ENCODE measurements at regions not wholly inside any gene's neighbourhood (a gene's known extent, or its start where the extent isn't known, plus 50 kb on each side); places are given as distances from the start of the nearest gene placed in this dataset.

- Mint-ChIP-seq H3K27ac (no peak overlapping the region), H3K27me3 (no peaks in the 10 kb centered on the region), H3K36me3 (ENCODE audit: low read depth) (no peaks in the 10 kb centered on the region), H3K4me3 (no peak overlapping the region), H3K9me3 (no peaks in the 10 kb centered on the region), H3K4me1 (no peaks in the 10 kb centered on the region)
- ATAC-seq (ENCODE audit: low read depth) (no peak), DNase-seq (no peak)
- intact Hi-C loops (cut with micrococcal nuclease), result no loop called here
- POLR2A ChIA-PET, result no interaction called here
- CTCF ChIA-PET, result no interaction called here
- no peak for TF ChIP-seq CTCF (IDR thresholded peaks at IDR 0.05)
Measured at GRCh38 chr11:129723761-129724162, 91.9 kb upstream of the TMEM45B start.

GRCh38 chr11:129724866-129725265 is 90.8 kb upstream of the TMEM45B start:
- Mint-ChIP-seq H3K27me3 (no peaks in the 10 kb centered on the region), H3K4me3 (no peak overlapping the region), H3K27ac (no peak overlapping the region), H3K4me1 (no peaks in the 10 kb centered on the region), H3K9me3 (no peaks in the 10 kb centered on the region), H3K36me3 (ENCODE audit: low read depth) (no peaks in the 10 kb centered on the region)
- no peak for ATAC-seq (ENCODE audit: low read depth)
- intact Hi-C loops (cut with micrococcal nuclease), result no loop called here
- DNase-seq, result no peak
- CTCF ChIA-PET, result no interaction called here
- POLR2A ChIA-PET, result no interaction called here
- TF ChIP-seq CTCF (IDR thresholded peaks at IDR 0.05), result no peak

GRCh38 chr11:129726179-129726578 is 89.5 kb upstream of the TMEM45B start:
- intact Hi-C loops (cut with micrococcal nuclease), result no loop called here
- no peak for TF ChIP-seq CTCF (IDR thresholded peaks at IDR 0.05)
- H3K27ac Mint-ChIP-seq, result no peak overlapping the region
- ATAC-seq (ENCODE audit: low read depth), result no peak
- no peak overlapping the region for H3K4me3 Mint-ChIP-seq
- ChIA-PET POLR2A (no interaction called here), CTCF (no interaction called here)
- DNase-seq, result no peak
- H3K36me3 Mint-ChIP-seq (ENCODE audit: low read depth), result no peaks in the 10 kb centered on the region
- H3K9me3 Mint-ChIP-seq, result no peaks in the 10 kb centered on the region
- no peaks in the 10 kb centered on the region for H3K27me3 Mint-ChIP-seq
- no peaks in the 10 kb centered on the region for H3K4me1 Mint-ChIP-seq

- H3K27ac Mint-ChIP-seq, result no peak overlapping the region
- no peaks in the 10 kb centered on the region for H3K9me3 Mint-ChIP-seq
- no peak overlapping the region for H3K4me3 Mint-ChIP-seq
- no peak for ATAC-seq (ENCODE audit: low read depth)
- DNase-seq, result no peak
- H3K4me1 Mint-ChIP-seq, result no peaks in the 10 kb centered on the region
- CTCF ChIA-PET, result no interaction called here
- no peaks in the 10 kb centered on the region for H3K36me3 Mint-ChIP-seq (ENCODE audit: low read depth)
- POLR2A ChIA-PET, result no interaction called here
- intact Hi-C loops (cut with micrococcal nuclease), result no loop called here
- no peaks in the 10 kb centered on the region for H3K27me3 Mint-ChIP-seq
- no peak for TF ChIP-seq CTCF (IDR thresholded peaks at IDR 0.05)
Measured at GRCh38 chr11:129728581-129728980, 87.1 kb upstream of the TMEM45B start.

- no peaks in the 10 kb centered on the region for H3K36me3 Mint-ChIP-seq (ENCODE audit: low read depth)
- H3K9me3 Mint-ChIP-seq, result no peaks in the 10 kb centered on the region
- ChIA-PET POLR2A (no interaction called here), CTCF (no interaction called here)
- no peak overlapping the region for H3K4me3 Mint-ChIP-seq
- no peak for ATAC-seq (ENCODE audit: low read depth)
- H3K27me3 Mint-ChIP-seq, result peaks cover under 1% of the 10 kb centered on the region
- H3K27ac Mint-ChIP-seq, result no peak overlapping the region
- intact Hi-C loops (cut with micrococcal nuclease), result no loop called here
- no peak for DNase-seq
- no peaks in the 10 kb centered on the region for H3K4me1 Mint-ChIP-seq
- no peak for TF ChIP-seq CTCF (IDR thresholded peaks at IDR 0.05)
Measured at GRCh38 chr11:129729216-129729615, 86.4 kb upstream of the TMEM45B start.

Data from activated B cell treated with CpG ODN at 0.5 μM for 24 hours (primary cell).